IgD-negative memory B cell (primary cell): ENCODE measurements at regions not wholly inside any gene's neighbourhood (a gene's known extent, or its start where the extent isn't known, plus 50 kb on each side); places are given as distances from the start of the nearest gene placed in this dataset.

Experiments used
- H3K27ac Mint-ChIP-seq, 3 donors: one replicate each; pipeline ENCODE4 v1.8.0; 2020 to 2022; ENCODE audit warnings: mild to moderate bottlenecking in 3 of 3, mixed read lengths in 3 of 3, moderate library complexity in 1 of 3
- H3K27me3 Mint-ChIP-seq: one replicate; pipeline ENCODE4 v1.8.0; 2021; ENCODE audit warnings: mixed read lengths
- H3K36me3 Mint-ChIP-seq: one replicate; pipeline ENCODE4 v1.8.0; 2020; ENCODE audit warnings: mild to moderate bottlenecking, mixed read lengths
- H3K4me1 Mint-ChIP-seq, 3 donors: one replicate each; pipeline ENCODE4 v1.8.0; 2020 to 2022; ENCODE audit warnings: mixed read lengths in 3 of 3, mild to moderate bottlenecking in 1 of 3
- H3K4me3 Mint-ChIP-seq, 4 donors: one replicate each; pipeline ENCODE4 v1.8.0; 2020 to 2022; ENCODE audit warnings: mild to moderate bottlenecking in 4 of 4, mixed read lengths in 4 of 4, moderate library complexity in 3 of 4
- H3K9me3 Mint-ChIP-seq, 3 donors: one replicate each; pipeline ENCODE4 v1.8.0; 2020 to 2021; ENCODE audit warnings: mixed read lengths in 3 of 3, mild to moderate bottlenecking in 1 of 3

DNA sequence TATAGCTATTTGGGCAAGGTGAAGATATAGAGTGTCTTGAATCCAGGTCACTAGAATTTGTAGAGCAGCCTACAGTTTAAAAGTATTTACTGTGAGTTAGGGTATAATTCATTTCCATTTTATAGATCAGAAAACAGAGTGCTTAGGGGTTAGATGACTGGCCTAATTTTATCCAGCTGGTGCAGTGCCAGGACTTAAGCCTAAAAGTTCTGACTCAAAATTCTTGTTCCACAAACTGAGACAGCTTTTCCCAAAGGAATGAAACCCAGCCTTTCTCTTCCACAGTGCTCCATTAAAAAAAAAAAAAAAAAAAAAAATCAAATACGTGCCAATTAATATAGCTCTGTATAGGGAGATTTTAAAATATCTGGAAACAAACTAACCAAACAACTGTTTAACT lies 441.0 kb upstream of the MARCKS start:
- peaks cover 4 to 10% (median 5%) of the 10 kb centered on the region in 3 donors for H3K4me1 Mint-ChIP-seq

DNA sequence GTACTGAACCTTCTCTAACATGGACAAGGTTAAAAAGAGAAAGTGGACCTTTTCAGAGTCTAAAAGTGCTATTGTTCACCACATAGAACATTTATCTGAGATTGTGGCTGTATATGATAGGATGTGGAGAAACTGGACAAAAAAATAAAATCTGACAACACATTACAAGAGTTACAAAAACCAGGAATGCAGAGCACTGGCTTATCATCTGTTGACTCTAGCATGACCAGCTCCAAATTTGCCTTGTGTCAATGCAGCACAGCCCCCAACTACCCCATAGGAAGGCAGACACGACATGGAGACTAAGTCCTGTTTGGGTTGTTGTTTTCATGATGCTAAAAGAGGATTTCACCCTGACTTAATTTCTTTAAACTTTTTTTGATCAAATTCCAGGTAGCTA lies 436.9 kb upstream of the MARCKS start:
- peaks cover 1% of the 10 kb centered on the region for H3K27me3 Mint-ChIP-seq
- peaks cover 0 to 6% (median 5%) of the 10 kb centered on the region in 3 donors for H3K4me1 Mint-ChIP-seq
- no peaks in the 10 kb centered on the region for H3K9me3 Mint-ChIP-seq
- H3K27ac Mint-ChIP-seq: no peak overlapping the region
- peaks cover 2% of the 10 kb centered on the region for H3K36me3 Mint-ChIP-seq
- no peak overlapping the region for H3K4me3 Mint-ChIP-seq

More for the DNA sequence above, 441.0 kb upstream of the MARCKS start:
- Mint-ChIP-seq H3K27ac (no peak overlapping the region), H3K36me3 (peaks cover 2% of the 10 kb centered on the region), H3K4me3 (no peak overlapping the region), H3K9me3 (no peaks in the 10 kb centered on the region), H3K27me3 (peaks cover 1% of the 10 kb centered on the region)

DNA sequence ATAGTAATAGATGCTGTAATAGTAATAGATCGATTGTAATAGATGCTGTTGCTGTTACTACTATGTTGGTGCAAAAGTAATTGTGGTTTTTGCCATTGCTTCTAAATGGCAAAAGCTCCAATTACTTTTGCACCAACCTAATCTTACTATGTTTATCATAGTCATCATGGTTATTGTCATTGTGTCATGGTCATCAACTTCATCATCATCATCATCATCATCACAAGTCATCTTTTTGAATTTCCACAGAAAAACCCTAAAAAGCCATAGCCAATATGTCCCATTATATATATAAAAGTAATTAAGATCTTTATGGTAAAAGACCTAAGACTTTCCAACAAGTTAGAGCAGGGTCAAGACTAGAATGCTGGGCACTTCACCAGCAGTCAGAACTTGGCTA lies 435.1 kb upstream of the MARCKS start:
- Mint-ChIP-seq H3K4me3 (no peak overlapping the region), H3K27me3 (no peaks in the 10 kb centered on the region), H3K27ac (no peak overlapping the region), H3K4me1 (peaks cover 0 to 6% (median 2%) of the 10 kb centered on the region in 3 donors), H3K9me3 (no peaks in the 10 kb centered on the region), H3K36me3 (peaks cover 2% of the 10 kb centered on the region)

DNA sequence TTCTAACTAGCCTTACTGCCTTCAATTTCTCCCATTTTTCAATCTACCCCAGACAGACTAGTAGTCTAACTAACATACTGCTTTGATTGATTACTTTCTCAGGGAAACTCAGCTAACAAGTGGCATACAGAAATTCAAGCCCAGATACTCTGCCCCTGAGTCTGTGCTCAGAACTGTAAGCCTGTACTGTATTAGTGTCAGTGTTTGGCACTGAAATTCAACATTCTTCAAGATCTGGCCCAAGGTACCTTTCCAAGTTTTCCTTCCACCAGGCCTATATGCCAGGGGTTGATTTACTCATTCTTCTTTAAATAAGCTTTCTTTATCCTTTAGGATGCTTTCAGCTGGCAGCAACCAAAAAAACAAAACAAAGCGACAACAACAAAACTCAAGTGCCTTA lies 433.2 kb upstream of the MARCKS start:
- Mint-ChIP-seq H3K4me1 (peaks cover 0 to 3% (median 1%) of the 10 kb centered on the region in 3 donors), H3K4me3 (no peak overlapping the region), H3K36me3 (peaks cover 1% of the 10 kb centered on the region), H3K27ac (no peak overlapping the region), H3K9me3 (peaks cover 0 to 2% (median 0%) of the 10 kb centered on the region in 3 donors), H3K27me3 (no peaks in the 10 kb centered on the region)

DNA sequence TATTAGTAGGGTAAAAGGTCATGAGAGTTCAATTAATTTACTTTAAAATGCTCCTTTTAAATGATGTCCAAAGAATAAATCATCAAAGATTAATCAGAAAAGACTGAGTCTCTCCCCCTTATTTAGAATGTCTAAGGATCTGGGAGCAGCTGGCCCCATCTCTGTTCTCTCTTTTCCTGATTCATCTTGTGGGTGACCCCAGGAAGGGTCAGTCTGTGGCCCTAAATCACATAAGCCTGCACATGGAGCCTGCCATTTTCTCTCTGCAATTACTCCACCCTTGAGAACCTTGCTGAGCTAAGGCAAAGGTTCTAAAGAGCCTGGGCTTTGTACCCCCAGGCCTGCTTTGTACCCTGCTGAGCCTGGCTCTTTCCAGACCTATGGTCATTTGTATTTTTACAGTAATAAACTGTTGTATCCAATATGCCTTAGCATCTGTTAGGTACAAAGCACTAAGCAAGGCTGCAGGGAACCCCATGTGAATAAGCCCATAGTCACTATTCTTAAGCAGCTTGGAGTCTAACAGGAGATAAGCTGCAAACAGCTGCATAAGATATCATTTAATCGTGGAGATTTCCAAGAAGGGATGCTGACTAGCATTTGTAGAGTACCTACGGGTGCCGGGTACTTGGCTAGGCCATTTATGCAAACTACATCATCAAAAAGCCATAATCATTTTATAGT lies 431.0 kb upstream of the MARCKS start:
- peaks cover 0 to 2% (median 0%) of the 10 kb centered on the region in 3 donors for H3K9me3 Mint-ChIP-seq
- H3K27ac Mint-ChIP-seq: no peak overlapping the region
- no peak overlapping the region for H3K4me3 Mint-ChIP-seq
- no peaks in the 10 kb centered on the region for H3K36me3 Mint-ChIP-seq
- peaks cover 0 to 1% (median 1%) of the 10 kb centered on the region in 3 donors for H3K4me1 Mint-ChIP-seq
- H3K27me3 Mint-ChIP-seq: no peaks in the 10 kb centered on the region

DNA sequence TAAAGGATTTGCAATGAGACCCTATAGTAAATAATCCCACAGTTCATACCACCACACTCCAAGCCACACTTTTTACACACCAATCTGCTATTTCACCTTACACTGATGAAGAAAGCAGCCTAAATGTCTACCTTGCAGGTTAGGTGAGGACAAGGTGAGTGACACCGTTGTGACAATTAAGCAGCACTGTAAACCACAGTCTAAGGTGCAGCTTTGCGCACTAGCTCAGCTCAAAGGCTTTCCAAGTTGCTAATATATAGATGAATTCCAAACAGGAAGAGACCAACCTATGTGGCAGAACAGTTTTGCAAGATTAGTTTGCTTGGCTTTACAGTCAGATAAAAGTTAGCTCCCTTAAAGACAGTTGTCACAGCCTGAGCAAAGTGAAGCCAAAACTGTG lies 429.5 kb upstream of the MARCKS start:
- no peak overlapping the region for H3K27ac Mint-ChIP-seq
- no peaks in the 10 kb centered on the region for H3K36me3 Mint-ChIP-seq
- H3K4me3 Mint-ChIP-seq: no peak overlapping the region
- peaks cover 0 to 2% (median 0%) of the 10 kb centered on the region in 3 donors for H3K9me3 Mint-ChIP-seq
- no peaks in the 10 kb centered on the region for H3K27me3 Mint-ChIP-seq
- peaks cover 0 to 1% (median 1%) of the 10 kb centered on the region in 3 donors for H3K4me1 Mint-ChIP-seq

DNA sequence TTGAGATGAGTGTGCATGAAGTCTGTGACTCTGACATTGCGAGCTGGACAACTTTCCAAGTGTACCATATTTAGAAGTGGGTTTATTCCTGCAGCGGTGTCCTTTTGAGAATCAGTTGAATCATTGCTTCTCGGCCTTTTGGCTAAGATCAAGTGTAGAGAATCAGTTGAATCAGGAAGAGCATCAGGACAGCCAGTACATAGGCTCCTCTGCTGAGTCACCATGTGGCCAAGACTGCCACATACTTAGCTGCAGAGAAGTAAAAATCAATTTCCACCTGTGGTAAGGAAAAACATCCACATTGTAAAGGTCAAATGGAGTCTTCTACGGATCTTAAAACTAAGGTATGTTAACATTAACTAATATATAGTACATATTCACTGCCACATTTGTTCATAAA lies 428.4 kb upstream of the MARCKS start:
- Mint-ChIP-seq H3K4me3 (no peak overlapping the region), H3K36me3 (no peaks in the 10 kb centered on the region), H3K27ac (no peak overlapping the region), H3K4me1 (peaks cover 0 to 1% (median 1%) of the 10 kb centered on the region in 3 donors), H3K9me3 (peaks cover 0 to 2% (median 0%) of the 10 kb centered on the region in 3 donors), H3K27me3 (no peaks in the 10 kb centered on the region)

DNA sequence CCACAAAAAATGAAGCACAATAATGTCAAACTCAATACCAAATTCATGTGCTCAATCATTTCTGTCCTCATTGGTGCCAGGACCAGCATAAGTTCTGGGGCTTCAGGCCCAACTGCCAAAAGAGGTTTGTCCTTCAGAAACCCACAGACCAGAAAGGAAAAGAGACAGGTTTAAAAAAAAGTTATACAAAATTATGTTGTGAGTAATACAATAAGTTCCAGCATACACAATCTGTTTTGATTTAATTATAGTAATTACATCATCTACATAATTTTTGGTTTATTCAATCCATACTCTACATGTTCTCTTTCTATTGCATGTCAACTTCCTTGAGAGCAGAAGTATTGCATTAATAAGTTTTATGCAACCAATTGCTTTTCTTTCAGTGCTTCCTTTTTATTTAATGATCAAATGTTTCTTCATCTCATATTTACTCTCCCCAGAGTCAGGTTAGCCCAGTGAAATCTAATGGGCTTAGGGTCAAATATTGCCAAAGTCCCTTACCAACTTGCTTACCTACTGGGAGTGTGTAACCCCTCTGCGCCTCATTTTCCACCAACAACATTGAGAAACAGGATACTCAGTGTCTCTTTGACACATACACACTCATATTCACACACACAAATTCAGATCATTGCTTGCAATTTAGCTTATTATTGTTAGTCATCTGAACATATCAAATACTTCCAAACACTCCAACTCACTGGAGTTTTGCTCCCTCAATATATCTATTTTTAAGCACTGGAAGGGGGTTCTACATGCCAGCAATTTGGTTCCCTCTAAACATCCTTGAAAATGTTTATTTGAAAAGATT lies 424.4 kb upstream of the MARCKS start:
- no peak overlapping the region for H3K4me3 Mint-ChIP-seq
- H3K9me3 Mint-ChIP-seq: peaks cover 0 to 1% (median 0%) of the 10 kb centered on the region in 3 donors
- no peak overlapping the region for H3K27ac Mint-ChIP-seq
- H3K36me3 Mint-ChIP-seq: no peaks in the 10 kb centered on the region
- no peaks in the 10 kb centered on the region for H3K27me3 Mint-ChIP-seq
- H3K4me1 Mint-ChIP-seq: peaks cover 0 to 1% (median 1%) of the 10 kb centered on the region in 3 donors

DNA sequence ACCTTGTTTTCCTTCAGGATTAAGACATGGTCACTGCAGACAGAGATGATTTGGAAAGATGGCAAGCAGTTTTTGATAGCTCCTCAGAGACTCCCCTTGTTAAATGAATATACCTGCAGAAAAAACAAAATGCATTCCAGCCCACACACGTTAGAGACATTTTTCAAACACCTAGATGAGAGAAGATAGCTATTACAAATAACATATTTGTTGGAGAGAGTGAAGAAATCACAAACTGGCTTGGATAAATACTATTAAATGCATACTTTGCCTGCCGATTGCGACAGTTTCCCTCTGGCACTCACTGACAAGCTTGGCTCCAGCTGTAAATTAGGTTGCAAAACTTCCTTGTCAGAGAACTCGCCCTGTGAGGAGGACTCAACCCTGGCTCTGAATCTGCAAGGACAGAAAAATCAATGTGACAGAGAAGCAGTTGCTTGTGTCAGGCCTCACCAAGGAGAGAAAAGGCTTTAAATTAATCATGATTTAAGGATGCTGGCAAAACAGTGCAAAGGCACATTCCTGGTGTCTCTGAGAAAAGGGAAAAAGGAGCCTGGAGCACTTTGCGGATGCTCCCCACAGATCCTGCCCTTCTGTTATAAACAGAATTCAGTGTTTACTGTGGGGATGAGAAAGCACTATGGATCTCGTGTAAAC lies 423.7 kb upstream of the MARCKS start:
- Mint-ChIP-seq H3K27me3 (no peaks in the 10 kb centered on the region), H3K4me1 (no peaks in the 10 kb centered on the region), H3K4me3 (no peak overlapping the region), H3K36me3 (no peaks in the 10 kb centered on the region), H3K9me3 (no peaks in the 10 kb centered on the region), H3K27ac (no peak overlapping the region)

DNA sequence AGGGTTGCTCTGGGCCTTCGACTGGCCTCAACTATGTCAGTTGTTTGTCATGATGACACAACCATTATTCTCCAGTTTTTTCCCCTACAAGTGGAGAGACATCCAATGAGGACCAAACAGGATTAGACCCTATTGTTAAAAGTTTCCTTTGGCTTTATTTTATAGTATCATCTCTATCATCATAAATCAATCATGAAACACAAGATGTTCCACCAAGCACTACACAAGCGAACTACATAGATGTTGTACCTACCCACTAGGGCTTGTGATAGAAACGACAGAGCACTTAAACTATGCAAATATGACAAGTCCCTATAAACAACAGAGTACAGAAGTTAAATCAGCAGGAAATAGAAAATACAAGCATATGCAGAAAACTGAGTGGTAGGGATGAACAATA lies 422.5 kb upstream of the MARCKS start:
- H3K27ac Mint-ChIP-seq: no peak overlapping the region
- no peaks in the 10 kb centered on the region for H3K9me3 Mint-ChIP-seq
- no peaks in the 10 kb centered on the region for H3K36me3 Mint-ChIP-seq
- no peak overlapping the region for H3K4me3 Mint-ChIP-seq
- H3K27me3 Mint-ChIP-seq: no peaks in the 10 kb centered on the region
- H3K4me1 Mint-ChIP-seq: no peaks in the 10 kb centered on the region

DNA sequence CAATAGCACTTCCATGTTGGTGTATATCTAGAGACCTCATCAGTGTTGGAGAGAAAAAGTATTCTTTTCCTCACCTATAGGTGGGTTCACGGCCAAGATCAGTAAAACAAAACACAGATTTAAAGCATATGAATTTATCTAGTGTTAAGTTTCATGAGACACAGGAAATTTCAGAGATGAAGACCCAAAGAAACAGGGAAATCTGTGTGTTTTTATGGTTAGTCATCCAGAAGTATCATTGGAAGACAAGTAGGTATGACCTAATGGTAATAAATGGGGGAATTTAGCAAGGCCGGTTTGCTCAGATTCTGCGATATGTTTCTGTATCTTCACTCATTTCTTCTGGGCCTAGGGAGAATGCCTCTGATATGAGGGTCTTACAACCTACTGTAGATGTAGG lies 419.6 kb upstream of the MARCKS start:
- H3K27ac Mint-ChIP-seq: no peak overlapping the region
- no peak overlapping the region for H3K4me3 Mint-ChIP-seq
- no peaks in the 10 kb centered on the region for H3K36me3 Mint-ChIP-seq
- H3K4me1 Mint-ChIP-seq: no peaks in the 10 kb centered on the region
- H3K9me3 Mint-ChIP-seq: no peaks in the 10 kb centered on the region
- peaks cover 1% of the 10 kb centered on the region for H3K27me3 Mint-ChIP-seq

DNA sequence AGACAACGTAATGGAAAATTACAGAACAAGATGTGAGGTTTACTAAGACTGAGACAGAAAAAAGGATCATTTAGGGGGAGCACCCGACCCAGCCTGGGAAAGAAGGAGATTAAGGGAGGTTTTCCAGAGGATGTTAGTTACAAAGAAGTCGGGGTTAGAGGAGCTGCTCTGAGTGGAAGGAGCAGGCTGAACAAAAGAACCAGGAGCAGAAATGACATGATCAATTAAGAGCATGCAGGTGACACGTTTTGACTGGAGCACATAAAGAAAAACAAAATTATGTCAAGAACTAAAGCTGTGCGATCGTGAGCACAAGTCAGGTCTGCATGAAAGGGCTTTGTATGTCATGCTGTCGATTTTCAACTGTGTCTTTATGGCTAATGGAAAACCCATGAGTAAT lies 417.3 kb upstream of the MARCKS start:
- Mint-ChIP-seq H3K36me3 (no peaks in the 10 kb centered on the region), H3K27ac (no peak overlapping the region), H3K4me1 (no peaks in the 10 kb centered on the region), H3K9me3 (no peaks in the 10 kb centered on the region), H3K27me3 (peaks cover 1% of the 10 kb centered on the region), H3K4me3 (no peak overlapping the region)

DNA sequence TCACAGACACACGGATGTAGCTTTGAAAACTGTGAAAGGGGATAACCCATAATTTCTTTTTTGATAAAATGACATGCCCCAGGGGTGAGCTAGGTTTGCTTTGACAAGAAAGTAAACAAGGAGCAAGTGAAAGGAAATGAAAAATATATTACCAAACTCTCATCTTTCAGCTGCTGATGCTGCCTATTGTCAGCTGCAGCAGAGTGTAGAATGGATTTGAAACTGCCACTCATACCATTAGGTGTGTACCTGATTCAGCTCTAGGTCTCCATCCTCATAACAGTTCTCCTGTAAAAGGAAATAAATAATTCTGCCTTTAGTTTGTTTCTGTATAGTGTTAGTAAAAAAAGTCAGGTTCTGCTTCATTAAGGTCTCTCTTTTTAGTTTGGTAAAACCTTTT lies 415.1 kb upstream of the MARCKS start:
- H3K36me3 Mint-ChIP-seq: no peaks in the 10 kb centered on the region
- no peak overlapping the region for H3K27ac Mint-ChIP-seq
- H3K27me3 Mint-ChIP-seq: peaks cover 1% of the 10 kb centered on the region
- no peak overlapping the region for H3K4me3 Mint-ChIP-seq
- H3K9me3 Mint-ChIP-seq: no peaks in the 10 kb centered on the region
- H3K4me1 Mint-ChIP-seq: no peaks in the 10 kb centered on the region

DNA sequence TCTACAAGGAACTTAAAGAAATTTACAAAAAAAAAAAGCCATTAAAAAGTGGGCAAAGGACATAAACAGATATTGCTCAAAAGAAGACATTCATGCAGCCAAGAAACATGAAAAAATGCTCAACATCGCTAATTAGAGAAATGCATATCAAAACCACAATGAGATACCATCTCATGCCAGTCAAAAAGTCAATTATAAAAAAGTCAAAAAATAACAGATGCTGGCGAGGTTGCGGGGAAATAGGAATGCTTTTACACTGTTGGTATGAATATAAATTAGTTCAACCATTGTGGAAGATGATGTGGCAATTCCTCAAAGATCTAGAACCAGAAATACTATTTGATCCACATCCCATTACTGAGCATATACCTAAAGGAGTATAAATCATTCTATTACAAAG lies 411.9 kb upstream of the MARCKS start:
- Mint-ChIP-seq H3K9me3 (no peaks in the 10 kb centered on the region), H3K4me3 (no peak overlapping the region), H3K27me3 (peaks cover 1% of the 10 kb centered on the region), H3K36me3 (no peaks in the 10 kb centered on the region), H3K4me1 (no peaks in the 10 kb centered on the region), H3K27ac (no peak overlapping the region)

DNA sequence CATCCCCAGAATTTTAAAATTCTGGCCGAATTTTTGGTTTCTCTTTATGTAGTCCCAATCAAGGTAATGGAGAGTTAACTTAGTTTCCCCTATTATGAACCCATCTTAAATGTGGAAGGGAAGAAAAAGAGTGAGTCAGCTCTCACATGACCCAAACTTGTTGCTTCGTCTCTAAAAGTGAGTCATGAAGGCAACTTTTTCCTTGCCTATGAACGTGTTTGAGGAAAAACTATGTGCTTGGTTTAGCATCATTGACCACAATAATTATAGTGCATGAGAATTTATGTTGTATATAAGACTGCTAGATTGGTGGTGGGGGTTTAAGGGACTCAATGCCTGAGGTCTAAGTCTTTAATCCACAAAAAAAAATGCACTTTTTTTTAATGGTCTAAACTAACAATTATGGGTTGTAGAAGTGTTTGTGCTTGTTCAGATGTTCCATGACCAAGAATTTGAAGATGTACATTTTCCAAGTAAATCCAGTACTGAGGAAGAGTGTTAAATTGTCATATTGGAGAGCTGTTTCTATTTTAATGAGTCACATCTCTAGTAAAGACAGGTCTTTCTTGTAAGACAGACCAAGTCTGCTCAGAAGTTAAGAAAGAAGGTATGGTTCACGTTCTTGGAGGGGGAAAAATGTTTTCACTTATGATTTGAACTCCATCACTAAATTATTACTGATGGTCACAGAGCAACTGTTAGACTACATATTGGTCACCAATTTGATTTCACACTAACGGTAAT lies 409.9 kb upstream of the MARCKS start:
- Mint-ChIP-seq H3K27me3 (peaks cover 1% of the 10 kb centered on the region), H3K4me1 (no peaks in the 10 kb centered on the region), H3K27ac (no peak overlapping the region), H3K4me3 (no peak overlapping the region), H3K36me3 (no peaks in the 10 kb centered on the region), H3K9me3 (no peaks in the 10 kb centered on the region)
